Muscle of arm (tissue), 1 donor: ENCODE measurements at regions not wholly inside any gene's neighbourhood (a gene's known extent, or its start where the extent isn't known, plus 50 kb on each side); places are given as distances from the start of the nearest gene placed in this dataset.
A peak's percentile ranks its signal among the peaks of the same experiment; 100 is the strongest.

Experiments used
- DNase-seq: peaks from one replicate; pipeline ENCODE4 v3.0.0-alpha.2; 2013

DNA sequence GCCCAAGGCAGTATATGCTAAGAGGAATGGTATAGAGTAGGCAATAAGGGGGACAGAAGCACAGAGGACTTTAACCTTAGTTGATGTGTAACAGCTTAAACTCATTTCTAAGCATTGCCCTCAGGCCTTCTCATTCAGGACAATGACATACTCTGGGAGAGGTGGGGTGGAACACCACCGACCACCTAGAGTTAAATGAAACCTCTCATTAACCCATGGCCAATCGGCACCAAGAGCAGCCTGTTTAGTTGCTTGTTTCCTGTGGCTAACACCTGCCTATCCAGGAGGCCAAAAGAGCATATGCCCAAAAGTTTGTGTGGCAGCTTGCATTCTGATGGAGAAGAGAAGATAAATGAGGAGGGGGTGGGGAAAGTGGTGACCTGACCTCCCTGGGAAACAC lies 50.0 kb downstream of the PABIR2 start:
- no peak for DNase-seq

GRCh38 chrX:134746410-134746785 lies 50.6 kb downstream of the PABIR2 start:
- no peak for DNase-seq

GRCh38 chrX:134745636-134746409 lies 51.2 kb downstream of the PABIR2 start:
- no peak for DNase-seq

GRCh38 chrX:134743091-134743490 lies 53.9 kb downstream of the PABIR2 start:
- peak; percentile 77 for DNase-seq

- no peak for DNase-seq
Observed at GRCh38 chrX:134742573-134742972, 54.4 kb downstream of the PABIR2 start.

- DNase-seq, result peak; percentile 81
Observed at GRCh38 chrX:134741746-134742145, 55.3 kb downstream of the PABIR2 start.

DNA sequence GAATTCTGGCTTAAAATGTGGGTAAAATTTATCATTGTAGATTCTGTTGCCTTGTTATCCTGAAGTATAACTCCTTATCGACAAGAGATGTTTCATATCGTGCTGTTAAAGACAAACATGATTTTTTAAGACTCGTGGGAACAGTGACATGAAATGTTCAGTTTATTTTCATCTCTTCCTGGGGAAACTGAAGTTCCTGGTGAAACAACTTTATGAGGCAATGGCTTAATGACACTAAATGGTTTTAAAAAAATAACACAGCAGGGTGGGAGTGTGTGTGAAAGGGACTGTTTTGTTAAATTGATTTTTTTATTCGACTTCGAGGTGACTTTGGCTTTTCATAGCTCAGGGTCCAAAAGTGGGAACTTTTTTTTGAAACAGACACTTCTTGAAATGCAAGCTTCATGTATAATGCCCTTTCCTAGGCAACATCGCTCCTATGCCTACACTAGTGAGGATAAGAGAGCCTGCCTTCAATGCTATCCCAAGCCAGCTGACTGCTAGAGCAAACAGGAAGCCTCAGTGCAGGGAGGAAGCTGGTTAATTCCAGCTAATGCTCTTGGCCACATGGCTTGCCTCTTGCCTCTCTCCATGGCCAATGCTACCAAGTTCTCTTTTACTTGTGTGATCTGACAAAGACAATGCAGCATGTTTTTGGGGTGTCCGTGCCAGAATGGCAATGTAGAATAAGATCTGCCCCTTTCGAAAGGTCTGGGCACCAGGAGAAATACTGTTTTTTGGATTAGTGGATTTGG lies 57.8 kb downstream of the PABIR2 start:
- DNase-seq, result no peak

DNA sequence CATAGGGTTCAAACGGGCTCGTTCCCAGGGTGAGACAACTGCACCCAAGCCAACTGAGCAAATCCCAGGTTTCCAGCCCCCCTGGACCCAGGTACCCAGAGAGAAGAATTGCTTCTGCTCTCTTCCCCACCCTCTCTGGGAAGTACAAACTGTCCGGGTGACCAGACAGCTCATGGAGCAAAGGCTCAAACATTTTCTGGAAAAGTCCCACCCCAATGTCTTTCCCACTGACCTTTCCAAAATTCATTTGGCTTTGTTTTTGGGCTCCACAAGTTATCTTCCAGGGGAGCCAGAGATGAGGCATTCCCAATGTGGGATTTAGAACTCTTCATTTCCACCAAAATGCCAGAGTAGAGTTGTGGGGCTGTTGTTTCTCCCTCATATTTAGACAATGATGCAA lies 58.6 kb downstream of the PABIR2 start:
- DNase-seq, result no peak

DNA sequence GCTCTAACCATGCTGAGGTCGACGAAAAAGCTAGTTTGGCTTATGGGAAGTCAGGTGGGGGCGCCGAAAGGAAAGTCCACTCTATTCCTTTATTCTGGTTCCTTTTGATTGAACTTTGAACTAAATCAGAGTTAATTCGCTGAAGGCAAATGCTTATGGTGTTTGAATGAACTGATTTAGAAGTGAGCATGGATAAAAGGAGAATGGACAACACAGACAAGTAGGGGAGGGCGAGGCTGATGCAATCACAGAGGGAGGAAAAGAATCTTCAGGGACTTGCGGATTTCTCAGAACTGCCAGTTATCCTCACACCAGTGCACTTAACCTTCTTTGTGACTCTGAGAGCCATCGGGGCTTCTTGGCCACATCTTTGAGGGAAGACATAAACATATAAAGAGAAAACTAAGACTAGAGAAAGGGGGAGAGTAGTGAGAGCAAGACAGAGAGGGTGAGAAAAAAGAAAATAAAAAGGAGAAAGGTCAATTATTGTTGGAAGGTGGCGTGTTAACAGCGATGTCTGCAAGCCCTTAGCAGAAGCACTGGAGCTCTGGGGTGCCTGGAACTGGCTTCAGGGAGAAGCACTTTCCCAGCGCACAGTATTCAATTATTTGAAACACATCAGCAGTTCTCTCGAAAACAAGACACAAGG lies 59.2 kb downstream of the PABIR2 start:
- DNase-seq, result no peak

DNA sequence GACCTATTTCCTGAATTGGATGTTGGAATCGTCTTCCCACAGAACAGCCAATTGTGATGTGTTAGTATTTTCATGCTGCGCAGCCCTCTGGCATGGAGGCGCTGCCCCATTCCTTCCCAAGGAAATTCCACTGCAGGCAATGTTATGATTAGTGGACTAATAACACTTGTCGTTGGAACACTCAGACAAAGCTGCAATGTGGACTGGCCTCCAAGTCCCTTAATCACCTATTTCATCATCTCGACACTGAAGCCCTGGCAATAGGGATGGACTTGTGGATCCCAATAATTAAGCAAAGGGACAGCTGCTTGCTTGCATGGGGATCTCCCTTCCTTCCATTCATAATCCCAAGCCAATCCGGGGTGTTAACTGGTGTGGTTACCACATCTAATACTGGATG lies 59.9 kb downstream of the PABIR2 start:
- no peak for DNase-seq

DNA sequence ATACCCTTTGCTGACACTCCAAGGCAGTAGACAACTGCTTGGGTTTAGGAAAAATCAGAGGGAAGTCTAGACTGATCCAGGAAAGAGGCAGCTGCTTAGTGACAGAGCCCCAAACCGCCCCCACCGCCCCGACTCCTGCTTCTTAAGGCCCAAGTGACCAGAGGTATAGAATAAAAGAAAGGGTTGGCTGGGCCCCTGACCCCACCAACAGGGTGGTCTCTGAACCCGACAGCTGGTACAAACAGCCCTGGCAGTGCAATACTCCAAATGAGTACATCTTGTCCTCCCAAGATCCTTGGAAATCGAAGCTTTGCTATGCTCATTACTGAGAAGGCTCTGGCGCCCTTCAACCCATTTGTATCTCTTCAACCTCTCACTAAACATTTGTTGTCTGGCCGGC lies 60.6 kb downstream of the PABIR2 start:
- no peak for DNase-seq

DNA sequence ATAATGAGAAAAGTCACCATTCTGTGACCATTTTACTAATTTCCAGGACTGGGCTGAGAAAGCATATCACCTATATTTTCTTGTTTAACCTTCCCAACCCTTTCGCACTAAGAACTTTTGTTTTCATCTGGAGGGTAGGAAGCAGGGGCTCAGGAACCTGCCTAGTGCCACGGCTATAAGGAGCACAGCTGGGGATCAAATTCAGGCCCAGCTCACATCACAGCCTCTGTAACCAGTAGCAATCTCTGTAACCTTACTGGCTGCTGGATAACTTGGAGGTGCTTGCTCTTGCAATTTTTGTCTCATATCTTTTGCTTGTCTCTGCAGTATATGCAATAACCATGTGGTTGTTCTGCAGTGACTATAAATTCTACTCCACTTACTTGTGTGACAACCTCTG lies 62.0 kb downstream of the PABIR2 start:
- no peak for DNase-seq

DNA sequence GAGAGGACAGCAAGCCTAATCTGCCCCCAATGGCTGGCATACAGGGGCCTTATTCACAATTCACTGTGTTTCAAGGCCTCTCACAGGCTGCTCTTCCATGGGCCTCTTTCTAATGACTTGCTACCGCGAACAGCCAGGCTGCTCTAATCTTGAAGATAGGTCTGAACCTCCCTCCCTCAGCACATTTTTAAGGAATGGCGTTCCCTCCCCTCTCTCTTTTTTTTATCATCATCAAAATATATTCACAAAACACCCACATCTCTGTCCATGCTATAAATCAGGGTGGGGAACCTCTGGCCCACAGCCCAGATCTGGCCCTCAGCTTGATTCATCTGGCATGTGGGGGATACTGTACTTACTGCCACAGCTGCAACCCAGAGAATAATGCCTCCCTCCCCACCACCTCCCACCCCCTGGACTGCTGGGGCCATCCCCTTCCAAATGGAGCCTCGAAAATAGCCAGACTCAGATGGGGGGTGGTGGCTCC lies 62.5 kb downstream of the PABIR2 start:
- DNase-seq, result no peak

DNA sequence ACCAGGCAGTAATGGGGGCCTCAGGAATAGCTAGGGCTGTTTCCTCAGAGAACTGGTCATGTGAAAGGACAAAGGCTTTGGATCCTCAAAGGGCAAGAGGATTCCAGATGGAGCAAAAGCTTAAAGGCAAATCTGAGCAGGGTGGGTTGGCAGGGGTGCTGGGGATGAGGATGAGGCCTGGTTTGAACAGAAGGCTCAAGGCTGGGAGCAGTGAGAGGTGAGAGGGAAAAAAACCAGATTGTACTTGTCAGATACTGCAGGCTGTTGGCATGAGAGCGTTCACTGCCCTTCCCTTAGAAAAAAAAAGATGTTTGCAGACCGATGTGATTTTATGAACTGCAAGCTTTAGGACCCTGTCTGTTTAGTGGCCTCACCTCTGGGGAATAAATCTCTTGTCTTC lies 63.4 kb downstream of the PABIR2 start:
- no peak for DNase-seq

GRCh38 chrX:134732676-134733075 lies 64.3 kb downstream of the PABIR2 start:
- DNase-seq, result no peak

DNA sequence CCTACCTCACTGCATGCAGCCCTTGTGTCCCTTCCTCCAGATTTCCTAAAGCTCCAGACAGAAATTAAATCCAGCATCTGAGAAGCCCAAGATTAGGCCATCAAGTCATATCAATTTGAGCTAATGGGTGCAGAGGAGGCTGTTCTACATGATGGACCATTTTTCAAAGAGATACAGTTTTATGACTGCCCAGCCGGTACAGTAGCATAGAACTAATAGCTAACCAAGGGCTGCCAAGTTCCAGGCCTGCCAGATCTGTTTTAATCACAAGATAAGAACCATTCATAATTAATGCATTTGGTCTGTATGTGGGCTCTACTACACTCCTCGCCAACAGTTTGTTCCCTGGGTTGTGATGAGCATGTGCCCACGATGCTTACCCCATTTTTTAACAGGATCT lies 64.9 kb downstream of the PABIR2 start:
- DNase-seq, result no peak

- DNase-seq, result no peak
Observed at GRCh38 chrX:134727363-134727762, 69.1 kb upstream of the PLAC1 start.

GRCh38 chrX:134725103-134725690 lies 66.9 kb upstream of the PLAC1 start:
- DNase-seq, result no peak

DNA sequence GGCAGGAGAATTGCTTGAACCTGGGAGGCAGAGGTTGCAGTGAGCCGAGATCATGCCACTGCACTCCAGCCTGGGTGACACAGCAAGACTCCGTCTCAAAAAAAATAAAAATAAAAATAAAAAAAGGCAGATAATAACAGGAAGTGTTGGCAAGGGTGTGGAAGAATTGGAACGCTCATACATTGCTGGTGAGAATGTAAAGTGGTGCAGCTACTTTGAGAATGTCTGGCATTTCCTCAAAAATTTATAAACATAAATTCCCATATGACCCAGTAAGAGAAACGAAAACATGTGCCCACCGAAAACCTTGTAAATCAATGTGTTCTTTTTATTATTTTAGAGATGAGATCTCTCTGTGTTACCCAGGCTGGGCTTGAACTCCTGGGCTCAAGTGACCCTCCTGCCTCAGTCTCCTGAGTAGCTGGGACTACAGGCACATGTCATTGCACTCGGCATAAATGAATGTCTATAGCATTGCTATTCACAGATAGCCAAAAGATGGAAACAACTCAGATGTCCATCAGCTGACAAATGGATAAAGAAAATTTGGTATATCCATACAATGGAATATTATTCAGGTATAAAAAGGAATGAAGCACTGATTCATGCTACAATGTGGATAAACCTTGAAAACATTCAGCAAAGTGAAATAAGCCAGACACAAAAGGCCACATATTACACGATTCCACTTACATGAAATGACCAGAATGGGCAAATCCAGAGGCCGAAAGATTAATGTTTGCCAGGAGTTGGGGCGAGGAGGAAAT lies 63.7 kb upstream of the PLAC1 start:
- DNase-seq, result no peak

DNA sequence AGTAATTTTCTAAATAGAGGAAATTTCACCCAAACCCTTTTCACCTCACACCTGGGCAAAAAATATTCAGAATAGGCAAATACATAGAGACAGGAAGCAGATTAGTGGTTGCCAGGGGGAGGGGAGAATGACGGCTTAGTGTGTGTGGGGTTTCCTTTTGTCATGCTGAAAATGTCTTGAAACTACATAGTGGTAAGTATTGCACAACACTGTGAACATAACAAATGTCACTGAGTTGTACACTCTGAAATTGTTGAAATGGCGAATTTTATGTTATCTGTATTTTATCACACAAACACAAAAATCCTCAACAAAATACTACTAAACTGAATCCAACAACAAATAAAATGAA lies 60.7 kb upstream of the PLAC1 start:
- DNase-seq, result no peak

GRCh38 chrX:134718105-134718965 lies 60.1 kb upstream of the PLAC1 start:
- DNase-seq, result no peak
